AG20443 (cell line): ENCODE measurements at regions not wholly inside any gene's neighbourhood (a gene's known extent, or its start where the extent isn't known, plus 50 kb on each side); places are given as distances from the start of the nearest gene placed in this dataset.
"Not testable (repeated sequence)": the region's sequence is repeated elsewhere in the genome, so short reads cannot be mapped to it uniquely, and the experiment has no call there.

ENCODE experiments used
- DNase-seq: peaks from one replicate; pipeline ENCODE4 v3.0.0; 2012; ENCODE audit warnings: low spot score, mixed read lengths

- DNase-seq = no peak
These were observed 1643.5 kb downstream of the TP53TG3F start for GRCh38 chr16:35102780-35103403.

- DNase-seq = not testable (repeated sequence)
These were observed 1652.4 kb downstream of the TP53TG3F start for GRCh38 chr16:35111772-35112171.

- DNase-seq = no peak
These were observed 1672.0 kb downstream of the TP53TG3F start for GRCh38 chr16:35131429-35131828.

- no peak for DNase-seq
These were observed 1675.1 kb downstream of the TP53TG3F start for GRCh38 chr16:35134471-35134870.

GRCh38 chr16:35140293-35140986 lies 1681.0 kb downstream of the TP53TG3F start:
- DNase-seq = no peak

- DNase-seq = no peak
These were observed 1681.9 kb downstream of the TP53TG3F start for GRCh38 chr16:35141303-35141702.

GRCh38 chr16:35142147-35142808 lies 1682.9 kb downstream of the TP53TG3F start:
- no peak for DNase-seq

GRCh38 chr16:35142809-35143192 lies 1683.4 kb downstream of the TP53TG3F start:
- no peak for DNase-seq

- DNase-seq = no peak
These were observed 1685.0 kb downstream of the TP53TG3F start for GRCh38 chr16:35144212-35144932.

- no peak for DNase-seq
These were observed 1686.8 kb downstream of the TP53TG3F start for GRCh38 chr16:35146031-35146710.

GRCh38 chr16:35146723-35147458 lies 1687.5 kb downstream of the TP53TG3F start:
- DNase-seq = no peak

GRCh38 chr16:35147556-35148504 lies 1688.4 kb downstream of the TP53TG3F start:
- no peak for DNase-seq

- DNase-seq = no peak
These were observed 1689.3 kb downstream of the TP53TG3F start for GRCh38 chr16:35148748-35149147.

GRCh38 chr16:35149550-35149949 lies 1690.1 kb downstream of the TP53TG3F start:
- DNase-seq = no peak

- no peak for DNase-seq
These were observed 1691.4 kb downstream of the TP53TG3F start for GRCh38 chr16:35150805-35151312.

GRCh38 chr16:35152067-35152627 lies 1692.7 kb downstream of the TP53TG3F start:
- DNase-seq = no peak

GRCh38 chr16:35154627-35155026 lies 1695.2 kb downstream of the TP53TG3F start:
- no peak for DNase-seq

- DNase-seq = not testable (repeated sequence)
These were observed 1698.1 kb downstream of the TP53TG3F start for GRCh38 chr16:35157549-35157948.

GRCh38 chr16:35169324-35169723 lies 1709.9 kb downstream of the TP53TG3F start:
- DNase-seq = not testable (repeated sequence)

GRCh38 chr16:35170061-35170460 lies 1710.6 kb downstream of the TP53TG3F start:
- DNase-seq = not testable (repeated sequence)
